Astrocyte (in vitro differentiated cells and primary cell): ENCODE measurements at regions not wholly inside any gene's neighbourhood (a gene's known extent, or its start where the extent isn't known, plus 50 kb on each side); places are given as distances from the start of the nearest gene placed in this dataset.

Experiments used
- DNase-seq: peaks from one replicate; pipeline ENCODE4 v3.0.0-alpha.2; 2010; ENCODE audit warnings: low read depth
- FAIRE-seq: peaks from 2 replicates; lab custom pipeline; 2011; peaks lifted over from hg19 to GRCh38; lab: Jason Lieb, UNC
- H2AFZ ChIP-seq: 2 replicates; pipeline ENCODE4 v1.6.0; 2012; ENCODE audit warnings: low read depth, low read length, inconsistent platforms
- H3K27ac ChIP-seq: 2 replicates; pipeline ENCODE4 v1.5.1; 2011; ENCODE audit warnings: low read depth, low read length, inconsistent platforms
- H3K27me3 ChIP-seq: 2 replicates; pipeline ENCODE4 v1.6.0; 2011; ENCODE audit warnings: low read length, inconsistent platforms; ENCODE audit not compliant: insufficient read depth
- H3K36me3 ChIP-seq: 2 replicates; pipeline ENCODE4 v1.5.1; 2011; ENCODE audit warnings: low read length, inconsistent platforms; ENCODE audit not compliant: insufficient read depth
- H3K4me1 ChIP-seq: 2 replicates; pipeline ENCODE4 v1.5.1; 2011; ENCODE audit warnings: low read length, inconsistent platforms; ENCODE audit not compliant: insufficient read depth
- H3K4me2 ChIP-seq: 2 replicates; pipeline ENCODE4 v1.6.0; 2012; ENCODE audit warnings: low read length, inconsistent platforms
- H3K4me3 ChIP-seq: 2 replicates; pipeline ENCODE4 v1.5.1; 2011; ENCODE audit warnings: low read depth, mild to moderate bottlenecking, low read length, inconsistent platforms; ENCODE audit not compliant: insufficient read depth
- H3K79me2 ChIP-seq: 2 replicates; pipeline ENCODE4 v1.6.0; 2012; ENCODE audit warnings: mild to moderate bottlenecking, low read length, inconsistent platforms; ENCODE audit not compliant: insufficient read depth
- H3K9ac ChIP-seq: 2 replicates; pipeline ENCODE4 v1.6.0; 2012; ENCODE audit warnings: mild to moderate bottlenecking, low read length, inconsistent platforms
- H3K9me3 ChIP-seq: 2 replicates; pipeline ENCODE4 v1.5.1; 2012; ENCODE audit warnings: low read depth, mild to moderate bottlenecking, low read length, inconsistent platforms; ENCODE audit not compliant: insufficient read depth
- H4K20me1 ChIP-seq: 2 replicates; pipeline ENCODE4 v1.6.0; 2012; ENCODE audit warnings: low read length, inconsistent platforms; ENCODE audit not compliant: insufficient read depth
- H3K27ac Mint-ChIP-seq: one replicate; pipeline ENCODE4 v1.8.0; 2021; ENCODE audit warnings: mild to moderate bottlenecking, mixed read lengths; ENCODE audit not compliant: unreplicated experiment
- H3K27me3 Mint-ChIP-seq: one replicate; pipeline ENCODE4 v1.8.0; 2021; ENCODE audit warnings: low read depth, mixed read lengths; ENCODE audit not compliant: unreplicated experiment
- H3K36me3 Mint-ChIP-seq: one replicate; pipeline ENCODE4 v1.8.0; 2021; ENCODE audit warnings: low read depth, mixed read lengths; ENCODE audit not compliant: unreplicated experiment
- H3K4me1 Mint-ChIP-seq: one replicate; pipeline ENCODE4 v1.8.0; 2021; ENCODE audit warnings: low read depth, mixed read lengths; ENCODE audit not compliant: unreplicated experiment
- H3K4me3 Mint-ChIP-seq: one replicate; pipeline ENCODE4 v1.8.0; 2021; ENCODE audit warnings: mild to moderate bottlenecking, moderate library complexity, mixed read lengths; ENCODE audit not compliant: unreplicated experiment
- H3K9me3 Mint-ChIP-seq: one replicate; pipeline ENCODE4 v1.8.0; 2021; ENCODE audit warnings: mild to moderate bottlenecking, mixed read lengths; ENCODE audit not compliant: unreplicated experiment
- EZH2 ChIP-seq: IDR thresholded peaks from 2 replicates; pipeline ENCODE4 v1.6.1; 2012; ENCODE audit warnings: mild to moderate bottlenecking, low read length, inconsistent platforms; ENCODE audit not compliant: insufficient read depth
- TF ChIP-seq, protein P1 (sequence below): IDR thresholded peaks from 2 replicates; pipeline ENCODE4 v1.5.1; 2011; ENCODE audit warnings: low read depth, mild to moderate bottlenecking, inconsistent platforms, low read length, moderate library complexity; ENCODE audit not compliant: insufficient read depth

DNA sequence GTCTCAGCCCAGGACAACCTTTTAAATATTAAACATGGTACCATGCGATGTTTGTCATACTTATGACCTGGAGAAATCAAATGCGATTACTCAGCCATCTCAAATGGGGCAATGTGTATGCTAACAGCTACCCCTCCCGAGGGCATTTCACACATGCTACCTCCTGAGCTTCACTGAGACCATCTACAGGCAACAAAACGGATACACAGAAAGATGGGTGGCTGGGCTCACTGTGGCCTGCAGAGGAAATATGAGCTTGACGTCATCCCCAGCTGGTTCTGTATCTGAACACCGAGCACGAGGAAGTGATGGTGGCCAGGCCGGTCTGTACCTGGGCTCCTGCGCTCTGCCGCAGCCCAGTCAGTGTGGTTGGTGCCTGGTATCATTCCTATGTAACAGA is 374.3 kb downstream of the RPS24 start:
- no peak overlapping the region for H2AFZ ChIP-seq

DNA sequence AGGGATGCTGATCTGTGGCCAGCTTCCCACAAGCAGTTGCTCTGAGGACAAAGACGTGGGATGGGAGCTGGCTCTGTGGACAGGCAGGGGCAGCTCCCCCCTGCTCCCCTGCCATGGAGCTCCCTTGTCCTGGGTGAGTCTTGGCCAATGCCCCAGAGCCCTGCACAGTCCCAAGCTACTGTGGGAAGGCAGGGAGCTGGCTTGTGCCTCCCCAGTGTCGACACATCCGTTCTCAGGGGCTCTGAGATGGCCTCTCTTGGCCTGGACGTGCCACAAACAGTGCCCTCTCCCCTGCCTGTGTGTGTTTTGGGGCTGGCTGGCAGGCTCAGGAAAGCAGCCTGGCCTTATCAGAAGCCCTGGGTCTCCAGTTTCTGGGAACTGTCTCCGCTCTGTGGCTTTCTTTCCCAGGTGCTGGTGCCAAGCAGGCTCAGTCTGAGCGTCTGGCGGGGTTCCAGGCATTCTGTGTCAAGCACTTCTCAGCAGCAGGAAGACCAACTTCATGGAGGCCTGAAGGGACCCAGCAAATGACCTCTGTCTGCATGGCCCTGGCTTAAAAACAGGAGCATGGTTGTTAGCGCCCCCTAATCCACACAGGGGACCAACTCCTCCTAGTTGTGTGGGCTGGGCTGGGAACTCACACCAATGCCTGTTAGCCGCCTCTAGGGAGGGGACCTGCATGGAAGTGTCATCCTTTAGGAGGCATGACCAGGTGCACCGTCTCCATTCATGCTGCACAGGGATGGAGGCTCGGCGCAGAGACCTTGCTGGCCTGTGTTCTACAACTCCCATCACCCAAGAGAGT is 375.2 kb downstream of the RPS24 start:
- no peak overlapping the region for H3K4me2 ChIP-seq
- H3K27ac Mint-ChIP-seq = peak overlapping the region; percentile 12
- H3K4me3 Mint-ChIP-seq = no peak overlapping the region
- DNase-seq (peak; percentile 66), FAIRE-seq (no peak)
- peaks cover 20% of the 10 kb centered on the region for H3K4me1 ChIP-seq
- no peaks in the 10 kb centered on the region for H4K20me1 ChIP-seq
- H3K27me3 Mint-ChIP-seq = peaks cover 35% of the 10 kb centered on the region
- H3K4me1 Mint-ChIP-seq = peaks cover 10% of the 10 kb centered on the region
- peak overlapping the region; percentile 28 for H2AFZ ChIP-seq
- H3K27ac ChIP-seq = no peak overlapping the region
- peaks cover 14% of the 10 kb centered on the region for H3K27me3 ChIP-seq
- no peaks in the 10 kb centered on the region for H3K79me2 ChIP-seq
- no peaks in the 10 kb centered on the region for H3K36me3 ChIP-seq
- no peaks in the 10 kb centered on the region for H3K36me3 Mint-ChIP-seq
- no peak overlapping the region for H3K4me3 ChIP-seq
- H3K9ac ChIP-seq = no peak overlapping the region
- H3K9me3 ChIP-seq = no peaks in the 10 kb centered on the region
- H3K9me3 Mint-ChIP-seq = peaks cover 3% of the 10 kb centered on the region
- TF ChIP-seq, protein P1, sequence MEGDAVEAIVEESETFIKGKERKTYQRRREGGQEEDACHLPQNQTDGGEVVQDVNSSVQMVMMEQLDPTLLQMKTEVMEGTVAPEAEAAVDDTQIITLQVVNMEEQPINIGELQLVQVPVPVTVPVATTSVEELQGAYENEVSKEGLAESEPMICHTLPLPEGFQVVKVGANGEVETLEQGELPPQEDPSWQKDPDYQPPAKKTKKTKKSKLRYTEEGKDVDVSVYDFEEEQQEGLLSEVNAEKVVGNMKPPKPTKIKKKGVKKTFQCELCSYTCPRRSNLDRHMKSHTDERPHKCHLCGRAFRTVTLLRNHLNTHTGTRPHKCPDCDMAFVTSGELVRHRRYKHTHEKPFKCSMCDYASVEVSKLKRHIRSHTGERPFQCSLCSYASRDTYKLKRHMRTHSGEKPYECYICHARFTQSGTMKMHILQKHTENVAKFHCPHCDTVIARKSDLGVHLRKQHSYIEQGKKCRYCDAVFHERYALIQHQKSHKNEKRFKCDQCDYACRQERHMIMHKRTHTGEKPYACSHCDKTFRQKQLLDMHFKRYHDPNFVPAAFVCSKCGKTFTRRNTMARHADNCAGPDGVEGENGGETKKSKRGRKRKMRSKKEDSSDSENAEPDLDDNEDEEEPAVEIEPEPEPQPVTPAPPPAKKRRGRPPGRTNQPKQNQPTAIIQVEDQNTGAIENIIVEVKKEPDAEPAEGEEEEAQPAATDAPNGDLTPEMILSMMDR = no peak
- no peak for TF ChIP-seq EZH2

More for the DNA sequence above, 374.3 kb downstream of the RPS24 start:
- H3K4me1 Mint-ChIP-seq = peaks cover 10% of the 10 kb centered on the region
- Histone ChIP-seq H3K4me2 (no peak overlapping the region), H3K27ac (no peak overlapping the region), H3K9me3 (no peaks in the 10 kb centered on the region), H4K20me1 (no peaks in the 10 kb centered on the region), H3K4me3 (no peak overlapping the region), H3K9ac (no peak overlapping the region), H3K79me2 (no peaks in the 10 kb centered on the region), H3K36me3 (no peaks in the 10 kb centered on the region), H3K27me3 (peaks cover 14% of the 10 kb centered on the region), H3K4me1 (peaks cover 20% of the 10 kb centered on the region)
- no peak for DNase-seq
- peaks cover 41% of the 10 kb centered on the region for H3K27me3 Mint-ChIP-seq
- H3K36me3 Mint-ChIP-seq = peaks cover 4% of the 10 kb centered on the region
- H3K9me3 Mint-ChIP-seq = peaks cover 3% of the 10 kb centered on the region
- no peak overlapping the region for H3K4me3 Mint-ChIP-seq
- H3K27ac Mint-ChIP-seq = no peak overlapping the region
- TF ChIP-seq, protein P1 = no peak
- no peak for TF ChIP-seq EZH2
- FAIRE-seq = no peak
